Neuronal stem cell (in vitro differentiated cells): ENCODE measurements at regions not wholly inside any gene's neighbourhood (a gene's known extent, or its start where the extent isn't known, plus 50 kb on each side); places are given as distances from the start of the nearest gene placed in this dataset.
A peak's percentile ranks its signal among the peaks of the same experiment; 100 is the strongest.

Experiments used
- DNase-seq: peaks from one replicate; pipeline ENCODE4 v3.0.0-alpha.2; 2013; ENCODE audit warnings: low spot score
- H2AFZ ChIP-seq: one replicate; pipeline ENCODE4 v1.6.1; 2013; ENCODE audit warnings: mild to moderate bottlenecking, low read length, inconsistent platforms
- H2AK5ac ChIP-seq: 2 replicates; pipeline ENCODE4 v1.6.1; 2013; ENCODE audit warnings: low read depth, mild to moderate bottlenecking, inconsistent platforms, low read length, moderate library complexity, mixed read lengths
- H2BK120ac ChIP-seq: 2 replicates; pipeline ENCODE4 v1.6.1; 2013; ENCODE audit warnings: low read depth, mild to moderate bottlenecking, inconsistent platforms, low read length, moderate library complexity, mixed read lengths
- H2BK12ac ChIP-seq: one replicate; pipeline ENCODE4 v1.6.1; 2013; ENCODE audit warnings: low read length, inconsistent platforms
- H2BK15ac ChIP-seq: 2 replicates; pipeline ENCODE4 v1.6.1; 2013; ENCODE audit warnings: mild to moderate bottlenecking, low read length, inconsistent platforms, mixed read lengths
- H2BK5ac ChIP-seq: one replicate; pipeline ENCODE4 v1.6.1; 2013; ENCODE audit warnings: inconsistent platforms, mild to moderate bottlenecking, low read length, moderate library complexity
- H3K14ac ChIP-seq: one replicate; pipeline ENCODE4 v1.6.1; 2013; ENCODE audit warnings: low read length, inconsistent platforms
- H3K18ac ChIP-seq: 2 replicates; pipeline ENCODE4 v1.6.1; 2013; ENCODE audit warnings: low read length, inconsistent platforms
- H3K23ac ChIP-seq: 2 replicates; pipeline ENCODE4 v1.6.1; 2013; ENCODE audit warnings: low read depth, mild to moderate bottlenecking, mixed read lengths, low read length, inconsistent platforms; ENCODE audit not compliant: poor library complexity
- H3K27ac ChIP-seq: replicated peaks from 3 replicates; pipeline ENCODE4 v1.5.1; 2013; ENCODE audit warnings: low read length, inconsistent platforms
- H3K27me3 ChIP-seq, 3 experiments: 2 replicates each; pipeline ENCODE4 v1.6.1; 2013; ENCODE audit warnings: low read length in 3 of 3, mild to moderate bottlenecking in 2 of 3, inconsistent platforms in 1 of 3, low read depth in 1 of 3, mixed read lengths in 1 of 3, moderate library complexity in 1 of 3; ENCODE audit not compliant: control insufficient read depth in 3 of 3, insufficient read depth in 3 of 3
- H3K36me3 ChIP-seq, 2 donors: replicated peaks in 1 of 2; 2 replicates each; pipeline ENCODE4 v1.6.1; 2013; ENCODE audit warnings: low read length in 2 of 2; ENCODE audit not compliant: control insufficient read depth in 2 of 2, insufficient read depth in 2 of 2
- H3K4ac ChIP-seq: 2 replicates; pipeline ENCODE4 v1.6.1; 2013; ENCODE audit warnings: inconsistent platforms, mild to moderate bottlenecking, low read length, moderate library complexity
- H3K4me1 ChIP-seq, 2 donors: 1 replicate in 1 of 2; 2 replicates in 1 of 2; pipeline ENCODE4 v1.6.1; 2013; ENCODE audit warnings: low read length in 2 of 2, low read depth in 1 of 2; ENCODE audit not compliant: control insufficient read depth in 2 of 2, insufficient read depth in 1 of 2
- H3K4me2 ChIP-seq: one replicate; pipeline ENCODE4 v1.6.1; 2013; ENCODE audit warnings: mild to moderate bottlenecking, low read length, inconsistent platforms; ENCODE audit not compliant: insufficient read depth, poor library complexity, severe bottlenecking
- H3K4me3 ChIP-seq, 2 donors: 2 replicates each; pipeline ENCODE4 v1.5.1; 2013; ENCODE audit warnings: low read length in 2 of 2, mild to moderate bottlenecking in 2 of 2, inconsistent platforms in 1 of 2, moderate library complexity in 1 of 2
- H3K79me1 ChIP-seq: one replicate; pipeline ENCODE4 v1.6.1; 2013; ENCODE audit warnings: low read depth, mild to moderate bottlenecking, inconsistent platforms, low read length, moderate library complexity
- H3K9ac ChIP-seq: one replicate; pipeline ENCODE4 v1.6.1; 2013; ENCODE audit warnings: mild to moderate bottlenecking, low read depth, low read length, inconsistent platforms; ENCODE audit not compliant: poor library complexity
- H3K9me3 ChIP-seq, 2 donors: replicated peaks in 1 of 2; 2 replicates each; pipeline versions ENCODE3 to v1.6.1; 2013; ENCODE audit warnings: low read length in 2 of 2, mild to moderate bottlenecking in 2 of 2, inconsistent platforms in 1 of 2, low read depth in 1 of 2, mixed read lengths in 1 of 2, moderate library complexity in 1 of 2; ENCODE audit not compliant: control insufficient read depth in 2 of 2, insufficient read depth in 1 of 2
- H4K8ac ChIP-seq: one replicate; pipeline ENCODE4 v1.6.1; 2013; ENCODE audit warnings: low read depth, mild to moderate bottlenecking, inconsistent platforms, low read length, moderate library complexity
- H4K91ac ChIP-seq: one replicate; pipeline ENCODE4 v1.6.1; 2013; ENCODE audit warnings: low read length, low read depth, mild to moderate bottlenecking, inconsistent platforms; ENCODE audit not compliant: poor library complexity
- WGBS, 2 donors: extraction: QIAGEN DNeasy Blood & Tissue Kit; methylation state at CpG; one replicate each; pipeline ENCODE4 v1.1.7; 2013; ENCODE audit warnings: missing lambda C conversion rate in 2 of 2, mixed read lengths in 1 of 2; ENCODE audit not compliant: insufficient read length in 2 of 2, insufficient replicate concordance in 1 of 2; ENCODE audit errors: extremely low coverage in 2 of 2; 5-methylcytosine and 5-hydroxymethylcytosine counted together

DNA sequence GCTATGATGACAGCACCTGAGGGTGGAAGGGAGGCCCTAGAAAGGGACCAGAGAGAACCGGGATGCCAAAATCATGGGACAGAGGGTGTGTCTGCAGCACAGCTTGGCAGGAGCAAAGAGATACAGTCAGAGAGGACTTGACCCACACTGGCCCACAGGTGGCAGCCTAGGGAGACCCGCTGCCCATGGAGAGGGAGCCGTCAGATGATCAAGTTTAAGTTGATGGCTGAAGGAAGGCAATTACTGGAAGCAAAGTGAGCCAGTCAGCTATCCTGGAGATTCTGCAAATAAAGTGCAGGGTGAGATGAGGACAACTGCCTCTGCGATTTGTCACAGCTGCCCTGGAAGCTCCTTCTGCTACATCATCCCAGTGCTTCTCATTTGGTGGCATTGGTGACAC, 74.0 kb downstream of the CMPK2 start:
- no CpG with 5 or more reads among the region's 4 CpGs for WGBS, 2 donors
- no peak overlapping the region for H3K4me3 ChIP-seq
- H3K9me3 ChIP-seq, result no peaks in the 10 kb centered on the region
- H3K14ac ChIP-seq, result no peak overlapping the region
- H2AFZ ChIP-seq, result no peak overlapping the region
- H2BK12ac ChIP-seq, result no peak overlapping the region
- no peak overlapping the region for H4K8ac ChIP-seq
- H3K4me2 ChIP-seq, result no peak overlapping the region
- no peak overlapping the region for H3K4ac ChIP-seq
- no peak overlapping the region for H2BK5ac ChIP-seq
- no peak overlapping the region for H2BK15ac ChIP-seq
- no peaks in the 10 kb centered on the region for H3K27me3 ChIP-seq
- no peak overlapping the region for H3K27ac ChIP-seq
- no peak overlapping the region for H3K18ac ChIP-seq
- no peaks in the 10 kb centered on the region for H3K79me1 ChIP-seq
- H3K9ac ChIP-seq, result no peak overlapping the region
- H3K23ac ChIP-seq, result no peak overlapping the region
- H3K36me3 ChIP-seq, result no peaks in the 10 kb centered on the region
- H2AK5ac ChIP-seq, result no peak overlapping the region
- no peak overlapping the region for H4K91ac ChIP-seq
- H3K4me1 ChIP-seq, result no peaks in the 10 kb centered on the region
- no peak for DNase-seq
- H2BK120ac ChIP-seq, result no peak overlapping the region

DNA sequence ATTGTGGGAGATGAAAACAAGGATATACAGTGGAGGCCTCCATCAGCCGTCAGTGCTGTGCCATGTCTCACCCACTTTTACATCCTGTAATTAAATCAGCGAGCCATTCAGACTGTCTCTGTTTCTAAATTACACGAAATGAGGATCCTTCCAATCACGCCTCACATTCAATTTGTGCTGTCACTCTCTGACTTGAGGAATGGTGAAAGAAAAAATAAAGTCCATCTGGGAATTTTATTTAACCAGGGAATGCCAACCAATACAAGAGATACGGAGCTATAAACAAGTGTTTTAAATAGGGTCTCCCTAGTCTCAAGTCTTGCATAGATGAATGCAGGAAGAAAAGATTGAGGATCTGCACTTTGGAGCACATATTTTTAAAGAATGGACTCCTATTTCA, 72.8 kb downstream of the CMPK2 start:
- Histone ChIP-seq H3K79me1 (no peaks in the 10 kb centered on the region), H3K27me3 (no peaks in the 10 kb centered on the region), H3K9me3 (no peaks in the 10 kb centered on the region), H3K14ac (no peak overlapping the region), H3K18ac (no peak overlapping the region), H3K27ac (no peak overlapping the region), H2BK120ac (no peak overlapping the region), H2BK15ac (no peak overlapping the region), H3K4me3 (no peak overlapping the region), H3K23ac (no peak overlapping the region), H3K36me3 (no peaks in the 10 kb centered on the region), H2BK5ac (no peak overlapping the region), H2BK12ac (no peak overlapping the region), H4K91ac (no peak overlapping the region), H3K4me2 (no peak overlapping the region), H2AFZ (no peak overlapping the region), H3K4me1 (no peaks in the 10 kb centered on the region), H3K4ac (no peak overlapping the region), H3K9ac (no peak overlapping the region), H2AK5ac (no peak overlapping the region), H4K8ac (no peak overlapping the region)
- WGBS, 2 donors, result no CpG with 5 or more reads among the region's 5 CpGs
- DNase-seq, result no peak

DNA sequence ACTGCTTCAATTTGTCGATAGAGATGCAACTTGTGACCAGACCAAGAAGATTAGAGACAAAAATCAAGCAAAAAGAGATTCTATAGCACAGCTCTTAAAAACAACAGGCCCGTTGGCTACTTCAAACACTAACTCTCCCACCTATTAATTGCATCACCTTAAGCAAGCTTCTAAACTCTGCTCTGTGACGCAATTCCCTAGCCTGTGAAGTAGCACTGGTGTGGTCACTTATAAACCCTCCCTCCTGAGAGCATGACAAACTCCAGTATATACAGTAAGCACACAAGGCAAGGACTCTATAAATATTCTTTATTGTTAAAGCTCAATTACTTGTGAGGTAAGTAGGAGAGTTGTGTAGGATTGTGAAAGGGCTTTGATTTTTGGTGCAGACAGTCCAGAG, 72.3 kb downstream of the CMPK2 start:
- no peak overlapping the region for H3K4me2 ChIP-seq
- H2AFZ ChIP-seq, result no peak overlapping the region
- H3K79me1 ChIP-seq, result no peaks in the 10 kb centered on the region
- H3K23ac ChIP-seq, result no peak overlapping the region
- H2BK12ac ChIP-seq, result no peak overlapping the region
- H3K9me3 ChIP-seq, result no peaks in the 10 kb centered on the region
- no peak overlapping the region for H3K4me3 ChIP-seq
- no peak overlapping the region for H2BK15ac ChIP-seq
- no peak overlapping the region for H4K8ac ChIP-seq
- H3K4ac ChIP-seq, result no peak overlapping the region
- no peaks in the 10 kb centered on the region for H3K36me3 ChIP-seq
- H3K18ac ChIP-seq, result no peak overlapping the region
- no peaks in the 10 kb centered on the region for H3K27me3 ChIP-seq
- no peak overlapping the region for H3K14ac ChIP-seq
- no peaks in the 10 kb centered on the region for H3K4me1 ChIP-seq
- no CpG with 5 or more reads among the region's 3 CpGs for WGBS, 2 donors
- H3K9ac ChIP-seq, result no peak overlapping the region
- DNase-seq, result no peak
- H2BK5ac ChIP-seq, result no peak overlapping the region
- H2BK120ac ChIP-seq, result no peak overlapping the region
- no peak overlapping the region for H4K91ac ChIP-seq
- H3K27ac ChIP-seq, result no peak overlapping the region
- no peak overlapping the region for H2AK5ac ChIP-seq

DNA sequence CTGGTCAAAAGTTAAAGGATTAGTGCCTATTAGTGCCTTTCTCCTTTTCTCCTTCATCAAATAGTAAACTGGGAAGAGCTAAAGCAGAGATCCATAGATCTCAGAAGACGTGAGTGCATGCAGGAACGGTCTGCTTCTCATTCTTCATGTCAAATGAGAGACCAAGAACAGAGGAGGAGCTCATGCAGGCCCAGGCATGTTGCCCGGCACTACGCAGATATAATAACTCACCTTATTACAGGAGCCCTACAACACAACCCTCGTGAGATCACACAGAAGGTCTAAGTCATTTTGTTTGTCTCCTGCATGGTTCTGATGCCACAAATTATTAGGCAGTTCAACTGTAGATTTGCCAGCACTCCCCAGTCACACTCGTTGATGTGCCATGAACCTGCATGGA, 71.8 kb downstream of the CMPK2 start:
- H2BK120ac ChIP-seq, result no peak overlapping the region
- no peak overlapping the region for H3K18ac ChIP-seq
- no peak overlapping the region for H4K8ac ChIP-seq
- H2BK12ac ChIP-seq, result no peak overlapping the region
- no peak overlapping the region for H3K23ac ChIP-seq
- no peak overlapping the region for H3K14ac ChIP-seq
- no peaks in the 10 kb centered on the region for H3K4me1 ChIP-seq
- H3K4me2 ChIP-seq, result no peak overlapping the region
- H2BK15ac ChIP-seq, result no peak overlapping the region
- DNase-seq, result no peak
- no peak overlapping the region for H3K9ac ChIP-seq
- no peaks in the 10 kb centered on the region for H3K9me3 ChIP-seq
- no peak overlapping the region for H3K4ac ChIP-seq
- H3K4me3 ChIP-seq, result no peak overlapping the region
- no peaks in the 10 kb centered on the region for H3K27me3 ChIP-seq
- H4K91ac ChIP-seq, result no peak overlapping the region
- WGBS, 2 donors, result no CpG with 5 or more reads among the region's 6 CpGs
- H3K36me3 ChIP-seq, result no peaks in the 10 kb centered on the region
- no peak overlapping the region for H2AK5ac ChIP-seq
- peak overlapping the region; percentile 43 for H2AFZ ChIP-seq
- no peaks in the 10 kb centered on the region for H3K79me1 ChIP-seq
- H2BK5ac ChIP-seq, result no peak overlapping the region
- H3K27ac ChIP-seq, result no peak overlapping the region
